Activated naive CD4-positive, alpha-beta T cell treated with anti-CD3 and anti-CD28 coated beads, Interleukin-2, amount 50 U/mL, for 24 hours (primary cell): ENCODE measurements at regions not wholly inside any gene's neighbourhood (a gene's known extent, or its start where the extent isn't known, plus 50 kb on each side); places are given as distances from the start of the nearest gene placed in this dataset.

Experiments used
- H3K27ac Mint-ChIP-seq: one replicate; pipeline ENCODE4 v1.8.0; 2021; ENCODE audit warnings: mild to moderate bottlenecking, mixed read lengths
- H3K27me3 Mint-ChIP-seq: one replicate; pipeline ENCODE4 v1.8.0; 2021; ENCODE audit warnings: mixed read lengths
- H3K36me3 Mint-ChIP-seq: one replicate; pipeline ENCODE4 v1.8.0; 2021; ENCODE audit warnings: mixed read lengths
- H3K4me1 Mint-ChIP-seq: one replicate; pipeline ENCODE4 v1.8.0; 2021; ENCODE audit warnings: mixed read lengths
- H3K4me3 Mint-ChIP-seq: one replicate; pipeline ENCODE4 v1.8.0; 2021; ENCODE audit warnings: mild to moderate bottlenecking, mixed read lengths
- H3K9me3 Mint-ChIP-seq: one replicate; pipeline ENCODE4 v1.8.0; 2021; ENCODE audit warnings: mixed read lengths

- peaks cover 7% of the 10 kb centered on the region for H3K4me1 Mint-ChIP-seq
- H3K36me3 Mint-ChIP-seq, result no peaks in the 10 kb centered on the region
- no peaks in the 10 kb centered on the region for H3K27me3 Mint-ChIP-seq
- H3K27ac Mint-ChIP-seq, result no peak overlapping the region
- no peak overlapping the region for H3K4me3 Mint-ChIP-seq
- H3K9me3 Mint-ChIP-seq, result no peaks in the 10 kb centered on the region
Observed at GRCh38 chr10:43857931-43858315, 209.2 kb upstream of the ZNF32 start.

DNA sequence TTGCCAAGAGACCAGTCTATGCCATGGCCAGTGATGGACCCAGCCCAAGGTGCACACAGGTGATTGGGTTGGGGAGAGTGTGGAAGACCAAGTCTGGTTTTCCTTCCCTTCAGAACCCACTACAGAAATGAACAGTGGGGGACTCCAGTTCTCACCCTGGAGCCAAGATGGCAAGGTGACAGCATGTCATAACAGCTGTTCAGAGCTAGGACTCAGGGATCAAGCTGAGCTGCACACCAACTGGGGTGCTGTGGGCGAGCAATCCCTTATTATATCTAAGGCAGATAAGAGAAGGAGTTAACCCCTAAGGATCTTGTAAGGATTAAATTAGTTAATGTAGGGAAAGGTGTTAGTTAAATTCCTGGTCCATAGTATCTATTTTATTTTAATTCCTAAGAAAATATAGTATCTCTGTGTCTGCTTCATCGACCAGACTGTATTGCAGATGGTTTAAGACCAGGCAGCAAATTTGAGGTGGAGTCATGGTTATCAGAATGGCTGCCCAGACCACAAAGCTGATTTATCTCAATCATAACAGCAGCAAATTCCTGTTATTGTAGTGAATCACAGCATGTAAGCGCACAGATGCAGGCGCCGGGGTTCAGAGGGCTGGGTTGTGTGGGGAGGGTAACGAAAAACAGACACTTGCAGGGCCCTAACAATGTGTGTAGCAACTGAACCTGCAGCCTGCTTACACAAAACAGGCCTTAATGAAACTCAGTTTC is 208.7 kb upstream of the ZNF32 start:
- Mint-ChIP-seq H3K27me3 (no peaks in the 10 kb centered on the region), H3K4me1 (peaks cover 6% of the 10 kb centered on the region), H3K4me3 (no peak overlapping the region), H3K9me3 (no peaks in the 10 kb centered on the region), H3K36me3 (no peaks in the 10 kb centered on the region), H3K27ac (no peak overlapping the region)

- Mint-ChIP-seq H3K27me3 (no peaks in the 10 kb centered on the region), H3K27ac (no peak overlapping the region), H3K36me3 (no peaks in the 10 kb centered on the region)
Observed at GRCh38 chr10:43856299-43856698, 207.6 kb upstream of the ZNF32 start.

DNA sequence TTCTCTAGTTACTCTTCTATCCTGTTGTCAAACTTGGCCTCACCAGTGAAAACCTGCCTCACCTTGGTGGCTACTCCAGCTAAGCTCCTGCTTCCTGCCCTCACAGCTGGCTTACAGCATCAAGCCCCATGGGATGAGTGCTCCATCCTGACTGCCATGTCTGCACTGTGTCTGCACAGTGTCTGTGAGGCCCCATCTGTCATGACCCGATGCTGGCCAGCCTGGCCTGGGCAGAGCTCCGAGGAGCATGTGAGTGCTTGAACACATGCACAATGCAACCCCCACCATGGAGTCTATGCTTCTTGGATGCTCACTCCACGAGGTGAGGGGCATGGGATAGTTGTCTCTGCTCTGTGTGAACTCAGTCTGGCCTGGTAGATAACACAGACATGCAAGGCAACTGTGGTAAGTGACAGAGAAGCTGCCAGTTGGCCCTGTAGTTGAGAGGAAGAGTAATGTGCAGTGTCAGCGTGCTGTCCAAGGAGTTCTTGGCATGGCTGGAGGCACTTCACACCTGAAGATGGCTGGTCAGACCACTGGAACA is 207.1 kb upstream of the ZNF32 start:
- Mint-ChIP-seq H3K4me3 (no peak overlapping the region), H3K27ac (no peak overlapping the region), H3K27me3 (no peaks in the 10 kb centered on the region), H3K4me1 (no peaks in the 10 kb centered on the region), H3K36me3 (no peaks in the 10 kb centered on the region), H3K9me3 (no peaks in the 10 kb centered on the region)

More at GRCh38 chr10:43856299-43856698, 207.6 kb upstream of the ZNF32 start:
- no peaks in the 10 kb centered on the region for H3K4me1 Mint-ChIP-seq
- H3K4me3 Mint-ChIP-seq, result no peak overlapping the region
- H3K9me3 Mint-ChIP-seq, result no peaks in the 10 kb centered on the region

GRCh38 chr10:43854007-43854406 is 205.3 kb upstream of the ZNF32 start:
- Mint-ChIP-seq H3K27ac (no peak overlapping the region), H3K4me1 (no peaks in the 10 kb centered on the region), H3K9me3 (no peaks in the 10 kb centered on the region), H3K36me3 (no peaks in the 10 kb centered on the region), H3K27me3 (no peaks in the 10 kb centered on the region), H3K4me3 (no peak overlapping the region)

DNA sequence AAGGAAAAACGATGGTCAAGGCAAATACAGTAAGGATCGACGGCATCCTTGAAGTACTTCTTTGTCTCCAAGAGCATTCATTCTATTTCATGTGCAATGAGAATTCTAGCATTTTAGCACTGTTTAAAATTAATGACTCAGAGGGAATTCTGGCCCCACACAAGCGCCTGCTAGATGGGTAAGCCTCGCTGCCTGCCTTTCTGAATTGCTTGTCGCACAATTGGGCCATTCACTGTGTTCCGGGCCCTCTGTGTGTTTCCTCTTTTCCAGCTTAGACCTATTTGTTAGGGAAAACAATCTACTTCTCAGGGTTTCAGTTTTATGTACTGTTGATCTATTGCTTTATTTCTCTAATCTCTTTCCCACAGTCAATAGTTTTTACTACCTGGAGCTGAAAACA is 204.7 kb upstream of the ZNF32 start:
- H3K4me3 Mint-ChIP-seq, result no peak overlapping the region
- H3K27ac Mint-ChIP-seq, result no peak overlapping the region
- no peaks in the 10 kb centered on the region for H3K4me1 Mint-ChIP-seq
- no peaks in the 10 kb centered on the region for H3K36me3 Mint-ChIP-seq
- H3K27me3 Mint-ChIP-seq, result no peaks in the 10 kb centered on the region
- H3K9me3 Mint-ChIP-seq, result no peaks in the 10 kb centered on the region

- Mint-ChIP-seq H3K4me1 (no peaks in the 10 kb centered on the region), H3K27ac (no peak overlapping the region), H3K4me3 (no peak overlapping the region), H3K36me3 (no peaks in the 10 kb centered on the region), H3K9me3 (no peaks in the 10 kb centered on the region), H3K27me3 (no peaks in the 10 kb centered on the region)
Observed at GRCh38 chr10:43852644-43853214, 204.0 kb upstream of the ZNF32 start.

DNA sequence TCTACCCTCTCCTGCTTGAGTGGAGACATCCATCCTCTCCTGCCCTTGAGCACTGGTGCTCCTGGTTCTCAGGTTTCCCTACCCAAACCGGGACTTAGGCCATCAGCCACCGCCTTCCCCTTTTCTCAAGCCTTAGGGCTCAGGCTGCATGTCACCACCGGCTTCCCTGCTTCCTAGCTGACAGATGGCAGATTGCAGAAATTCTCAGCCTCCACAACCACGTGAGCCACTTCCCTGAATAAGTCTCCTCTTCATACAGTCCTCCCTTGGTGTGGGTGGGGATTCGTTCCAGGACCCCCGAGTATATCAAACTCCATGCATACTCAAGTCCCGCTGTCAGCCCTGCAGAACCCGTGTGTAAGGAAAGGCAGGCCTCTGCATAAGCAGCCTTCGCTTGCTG is 203.5 kb upstream of the ZNF32 start:
- H3K9me3 Mint-ChIP-seq, result no peaks in the 10 kb centered on the region
- peaks cover 5% of the 10 kb centered on the region for H3K4me1 Mint-ChIP-seq
- no peak overlapping the region for H3K4me3 Mint-ChIP-seq
- no peaks in the 10 kb centered on the region for H3K36me3 Mint-ChIP-seq
- H3K27ac Mint-ChIP-seq, result no peak overlapping the region
- no peaks in the 10 kb centered on the region for H3K27me3 Mint-ChIP-seq

GRCh38 chr10:43851030-43851429 is 202.3 kb upstream of the ZNF32 start:
- H3K4me3 Mint-ChIP-seq, result no peak overlapping the region

GRCh38 chr10:43849551-43849950 is 200.9 kb upstream of the ZNF32 start:
- H3K4me3 Mint-ChIP-seq, result no peak overlapping the region
- no peak overlapping the region for H3K27ac Mint-ChIP-seq
- H3K27me3 Mint-ChIP-seq, result no peaks in the 10 kb centered on the region
- H3K4me1 Mint-ChIP-seq, result peaks cover 30% of the 10 kb centered on the region
- no peaks in the 10 kb centered on the region for H3K36me3 Mint-ChIP-seq
- H3K9me3 Mint-ChIP-seq, result no peaks in the 10 kb centered on the region

More at GRCh38 chr10:43851030-43851429, 202.3 kb upstream of the ZNF32 start:
- H3K27ac Mint-ChIP-seq, result no peak overlapping the region
- H3K9me3 Mint-ChIP-seq, result no peaks in the 10 kb centered on the region
- no peaks in the 10 kb centered on the region for H3K36me3 Mint-ChIP-seq
- peaks cover 17% of the 10 kb centered on the region for H3K4me1 Mint-ChIP-seq
- no peaks in the 10 kb centered on the region for H3K27me3 Mint-ChIP-seq

DNA sequence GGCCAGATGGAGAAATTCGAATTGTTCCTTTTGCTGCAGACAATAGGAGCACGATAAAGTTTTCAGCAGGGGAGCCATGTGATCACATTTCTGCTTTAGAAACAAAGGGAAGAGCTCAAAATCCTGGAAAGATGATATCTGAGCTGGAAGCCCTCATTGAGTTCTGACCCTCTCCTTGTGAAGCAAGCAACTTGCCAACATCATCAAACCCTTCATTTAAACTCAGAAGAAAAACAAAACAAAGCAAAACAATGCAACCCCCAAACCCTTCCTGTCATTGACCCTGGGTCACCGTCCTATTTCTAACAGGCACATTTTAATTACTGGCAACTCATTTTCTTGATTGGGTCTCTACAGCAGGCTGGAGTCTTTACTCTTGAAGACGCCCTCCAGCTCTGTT is 198.3 kb upstream of the ZNF32 start:
- peaks cover 34% of the 10 kb centered on the region for H3K4me1 Mint-ChIP-seq
- no peaks in the 10 kb centered on the region for H3K27me3 Mint-ChIP-seq
- H3K4me3 Mint-ChIP-seq, result peak overlapping the region; percentile 33
- no peak overlapping the region for H3K27ac Mint-ChIP-seq
- no peaks in the 10 kb centered on the region for H3K36me3 Mint-ChIP-seq
- no peaks in the 10 kb centered on the region for H3K9me3 Mint-ChIP-seq

- H3K36me3 Mint-ChIP-seq, result no peaks in the 10 kb centered on the region
- H3K27ac Mint-ChIP-seq, result peak overlapping the region; percentile 94
Observed at GRCh38 chr10:43846187-43846680, 197.6 kb upstream of the ZNF32 start.

GRCh38 chr10:43845121-43845520 is 196.4 kb upstream of the ZNF32 start:
- no peaks in the 10 kb centered on the region for H3K27me3 Mint-ChIP-seq
- peaks cover 34% of the 10 kb centered on the region for H3K4me1 Mint-ChIP-seq
- peak overlapping the region; percentile 24 for H3K4me3 Mint-ChIP-seq
- no peaks in the 10 kb centered on the region for H3K9me3 Mint-ChIP-seq
- H3K36me3 Mint-ChIP-seq, result no peaks in the 10 kb centered on the region
- H3K27ac Mint-ChIP-seq, result peak overlapping the region; percentile 87

More at GRCh38 chr10:43846187-43846680, 197.6 kb upstream of the ZNF32 start:
- Mint-ChIP-seq H3K4me1 (peaks cover 34% of the 10 kb centered on the region), H3K9me3 (no peaks in the 10 kb centered on the region), H3K27me3 (no peaks in the 10 kb centered on the region), H3K4me3 (peak overlapping the region; percentile 81)

GRCh38 chr10:43844221-43844620 is 195.5 kb upstream of the ZNF32 start:
- Mint-ChIP-seq H3K36me3 (no peaks in the 10 kb centered on the region), H3K27me3 (no peaks in the 10 kb centered on the region), H3K27ac (no peak overlapping the region), H3K4me3 (no peak overlapping the region), H3K9me3 (no peaks in the 10 kb centered on the region), H3K4me1 (peaks cover 34% of the 10 kb centered on the region)

DNA sequence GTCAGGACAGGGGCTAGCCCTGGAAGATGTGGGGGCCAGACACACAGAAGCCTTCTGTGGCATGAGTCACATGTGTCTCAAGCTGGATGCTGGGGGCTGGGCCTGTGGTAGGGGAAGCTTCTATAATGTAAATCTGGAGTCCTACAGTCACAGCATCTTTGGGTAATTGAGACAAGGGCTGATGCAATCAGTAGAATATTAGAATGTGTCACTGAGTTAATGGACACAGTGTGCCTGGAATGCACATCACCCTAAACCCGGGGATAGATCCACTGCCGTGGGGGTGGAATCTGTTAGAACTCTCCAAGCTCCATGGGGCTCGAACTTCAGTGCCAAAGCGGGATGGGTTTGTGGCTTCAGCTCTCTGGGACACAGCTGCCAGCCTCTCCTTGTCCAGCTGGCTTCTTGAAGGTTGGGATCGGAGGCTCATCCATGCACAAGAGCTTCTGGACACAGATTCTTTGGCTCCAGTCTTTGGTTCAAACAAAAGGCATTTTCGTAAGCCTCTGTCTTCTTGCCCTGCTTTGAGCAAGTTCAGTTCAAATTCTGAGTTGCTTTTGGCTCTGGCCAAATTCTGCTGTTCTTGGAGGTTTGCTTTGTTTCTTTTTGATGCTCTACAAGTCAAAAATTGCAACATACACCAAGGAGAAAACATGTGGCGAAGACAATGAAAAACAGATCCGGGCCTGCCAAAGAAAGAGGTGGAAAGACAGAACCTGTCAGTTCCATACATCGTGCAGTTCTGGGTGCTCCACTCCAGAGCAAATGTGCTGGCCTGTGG is 194.8 kb upstream of the ZNF32 start:
- H3K27ac Mint-ChIP-seq, result no peak overlapping the region
- H3K9me3 Mint-ChIP-seq, result no peaks in the 10 kb centered on the region
- no peaks in the 10 kb centered on the region for H3K36me3 Mint-ChIP-seq
- H3K4me3 Mint-ChIP-seq, result no peak overlapping the region
- H3K27me3 Mint-ChIP-seq, result no peaks in the 10 kb centered on the region
- H3K4me1 Mint-ChIP-seq, result peaks cover 34% of the 10 kb centered on the region

DNA sequence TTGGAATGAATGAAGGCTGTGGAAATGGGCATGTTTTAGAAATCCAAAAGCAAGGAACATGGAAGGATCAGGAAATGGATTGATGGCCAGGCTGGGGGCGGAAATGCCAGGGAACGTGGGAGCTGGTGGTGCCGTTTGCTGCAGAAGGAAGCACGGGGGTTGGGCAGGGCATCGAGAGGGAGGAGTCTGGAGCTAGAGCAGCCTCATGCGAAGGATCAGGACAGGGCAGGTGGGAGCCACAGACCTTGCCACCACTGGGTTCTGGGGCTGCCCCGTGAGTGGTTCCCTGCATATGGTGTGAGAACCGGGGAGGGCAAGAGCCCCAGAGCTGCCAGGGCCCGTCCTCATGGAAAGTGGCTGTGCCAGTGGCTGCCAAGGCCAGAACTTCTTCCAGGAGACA is 193.8 kb upstream of the ZNF32 start:
- H3K27me3 Mint-ChIP-seq, result no peaks in the 10 kb centered on the region

More for the DNA sequence above, 193.8 kb upstream of the ZNF32 start:
- peaks cover 32% of the 10 kb centered on the region for H3K4me1 Mint-ChIP-seq
- no peak overlapping the region for H3K27ac Mint-ChIP-seq
- no peaks in the 10 kb centered on the region for H3K36me3 Mint-ChIP-seq
- no peak overlapping the region for H3K4me3 Mint-ChIP-seq
- no peaks in the 10 kb centered on the region for H3K9me3 Mint-ChIP-seq
